NCI-H1417 (cell line): ENCODE measurements at regions not wholly inside any gene's neighbourhood (a gene's known extent, or its start where the extent isn't known, plus 50 kb on each side); places are given as distances from the start of the nearest gene placed in this dataset.
"Not testable (repeated sequence)": the region's sequence is repeated elsewhere in the genome, so short reads cannot be mapped to it uniquely, and the experiment has no call there.

ENCODE experiments used
- DNase-seq, 3 experiments: peaks; one replicate each; lab custom pipeline; 2025; lab: John Stamatoyannopoulos, UW

DNA sequence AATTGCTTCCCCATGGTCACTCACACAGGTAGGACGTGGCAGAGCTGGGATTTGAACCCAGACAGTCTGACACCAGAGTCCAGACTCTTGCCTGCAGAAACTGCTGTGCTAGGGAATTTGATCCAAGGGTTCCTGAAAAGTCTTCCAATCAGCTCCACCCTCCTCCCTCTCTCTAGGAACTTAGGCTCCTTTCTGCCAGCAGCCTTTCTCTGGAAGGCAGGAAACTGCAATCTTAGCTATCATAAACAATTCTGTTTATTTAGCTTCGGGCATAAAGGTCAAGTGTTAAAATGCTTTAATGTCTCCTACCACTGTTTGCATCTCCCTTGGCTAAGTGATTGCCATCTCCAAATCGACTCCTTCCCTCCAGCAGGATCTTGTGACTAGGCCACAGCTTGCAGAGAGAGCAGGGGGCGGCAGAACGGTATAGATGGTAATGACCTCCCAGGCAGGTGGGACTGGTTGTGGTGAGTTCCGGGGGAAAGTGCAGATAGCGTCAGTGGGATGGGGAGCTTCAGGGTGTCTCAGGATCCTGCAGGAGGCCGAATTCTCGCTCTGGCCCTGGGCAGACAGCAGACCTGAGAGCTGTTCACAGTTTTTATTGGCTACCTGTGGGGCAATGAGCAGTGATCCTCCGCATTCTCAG is 882.4 kb upstream of the EEF2KMT start:
- DNase-seq, result peak in 1 of 3 experiments; percentile 15

DNA sequence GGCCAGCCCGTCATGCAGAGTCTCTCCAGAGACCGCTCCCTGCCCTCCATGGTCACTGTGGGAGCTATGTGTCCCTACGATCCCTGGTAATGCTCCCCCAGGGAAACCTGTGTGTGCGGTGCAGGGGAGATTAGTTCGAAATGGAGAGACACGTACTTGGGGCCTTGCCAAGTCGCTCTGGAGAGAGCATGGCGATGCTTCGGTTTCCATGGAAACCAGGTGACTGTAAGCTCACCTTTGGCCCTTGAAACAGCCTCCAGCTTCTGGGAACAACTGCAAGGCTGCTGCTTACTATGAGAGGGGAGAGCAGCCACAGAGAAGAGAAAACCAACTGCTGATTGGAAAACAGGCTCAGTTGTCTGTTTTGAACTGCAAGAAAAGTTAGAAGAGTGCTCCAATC is 879.7 kb upstream of the EEF2KMT start:
- no peak for DNase-seq

GRCh38 chr16:5972747-5973146 is 875.2 kb upstream of the EEF2KMT start:
- DNase-seq, result no peak

DNA sequence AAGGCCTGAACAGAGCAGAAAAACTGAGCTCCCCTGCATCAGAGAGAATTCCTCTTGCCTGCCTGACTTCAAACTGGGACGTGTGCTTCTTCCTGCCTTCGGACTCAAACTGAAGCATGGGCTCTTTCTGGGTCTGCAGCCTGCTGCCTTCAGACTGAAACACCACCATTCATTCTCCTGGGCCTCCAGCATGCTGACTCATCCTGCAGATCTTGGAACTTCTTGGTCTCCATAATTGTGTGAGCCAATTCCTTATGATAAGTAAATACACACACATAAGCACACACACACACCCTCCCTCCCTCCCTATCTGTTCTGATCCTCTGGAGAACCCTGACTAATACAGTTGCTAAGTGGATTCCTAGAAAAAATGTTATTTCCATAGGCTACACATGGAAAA is 874.3 kb upstream of the EEF2KMT start:
- no peak for DNase-seq

- no peak for DNase-seq
These were observed 873.5 kb upstream of the EEF2KMT start for GRCh38 chr16:5971106-5971505.

DNA sequence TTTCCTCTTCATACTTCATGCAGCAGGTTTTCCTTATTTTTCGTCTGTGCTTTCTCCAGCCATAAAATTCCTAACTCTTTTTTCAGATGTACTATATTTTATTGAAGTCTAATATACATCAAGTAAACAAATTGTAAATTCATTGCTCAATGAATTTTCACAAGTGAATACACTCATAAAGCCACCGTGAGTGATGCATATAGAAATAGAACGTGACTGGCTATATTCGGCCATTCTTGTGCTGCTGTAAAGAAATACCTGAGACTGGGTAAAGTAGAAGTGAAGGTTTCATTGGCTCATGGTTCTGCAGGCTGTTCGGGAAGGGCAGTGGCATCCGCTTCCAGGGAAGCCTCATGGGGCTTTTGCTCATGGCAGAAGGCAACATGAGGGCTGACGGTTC is 868.4 kb upstream of the EEF2KMT start:
- no peak for DNase-seq

DNA sequence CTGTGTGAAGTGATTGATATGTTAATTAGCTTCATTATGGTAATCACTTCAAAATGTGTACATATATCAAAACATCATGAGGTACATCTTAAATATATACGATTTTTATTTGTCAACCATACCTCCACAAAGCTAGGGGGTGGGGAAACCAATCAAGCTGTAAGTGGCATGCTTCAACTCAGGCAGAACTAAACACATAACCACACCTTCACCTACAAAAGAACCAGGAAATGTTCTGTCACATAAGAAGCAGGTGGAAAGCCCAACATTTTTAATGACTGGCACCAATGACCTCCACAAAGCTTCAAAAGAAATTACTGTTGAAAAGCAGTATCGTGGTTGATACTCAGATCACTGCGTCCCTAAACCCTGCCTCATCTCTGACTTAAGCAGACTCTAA is 867.7 kb upstream of the EEF2KMT start:
- DNase-seq, result peak in 1 of 3 experiments; percentile 78

DNA sequence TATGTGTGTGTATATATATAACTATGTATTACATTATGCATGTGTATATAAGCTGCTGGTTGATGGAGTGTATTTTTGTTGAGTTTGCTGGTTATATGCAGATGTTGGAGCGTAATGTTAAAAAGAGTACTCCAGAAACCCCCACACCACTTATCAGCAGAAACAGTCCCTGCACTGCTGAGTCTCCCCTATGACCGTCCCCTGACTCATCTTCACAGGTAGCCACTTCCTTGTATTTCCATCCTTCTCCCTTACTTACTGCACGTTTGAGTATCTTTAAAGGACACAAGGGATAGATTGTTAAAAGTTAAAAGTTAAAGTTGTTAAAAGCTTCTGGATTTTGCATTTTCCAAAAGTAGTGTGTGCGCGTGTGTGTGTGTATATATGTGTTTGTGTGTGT is 853.9 kb upstream of the EEF2KMT start:
- no peak for DNase-seq

DNA sequence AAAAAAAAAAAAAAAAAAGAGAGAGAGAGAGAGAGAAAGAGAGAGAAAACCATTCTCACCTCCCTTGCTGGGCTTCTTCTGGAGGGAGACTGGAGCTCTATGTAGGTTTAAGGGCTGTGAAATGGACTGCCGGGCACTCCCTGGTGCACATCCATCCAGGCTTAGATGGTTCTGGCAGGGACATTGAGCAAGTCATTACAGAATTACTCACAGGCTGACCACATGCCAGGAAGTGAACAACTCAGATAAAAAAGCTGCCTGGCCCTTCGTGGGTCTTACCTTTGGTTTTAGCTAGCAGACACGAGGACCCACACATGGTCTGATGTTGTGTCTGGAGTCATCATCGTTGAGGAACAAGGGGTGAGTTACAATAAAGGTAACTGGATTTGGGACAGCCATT is 847.4 kb upstream of the EEF2KMT start:
- DNase-seq, result no peak

- no peak for DNase-seq
These were observed 841.0 kb upstream of the EEF2KMT start for GRCh38 chr16:5938607-5939006.

DNA sequence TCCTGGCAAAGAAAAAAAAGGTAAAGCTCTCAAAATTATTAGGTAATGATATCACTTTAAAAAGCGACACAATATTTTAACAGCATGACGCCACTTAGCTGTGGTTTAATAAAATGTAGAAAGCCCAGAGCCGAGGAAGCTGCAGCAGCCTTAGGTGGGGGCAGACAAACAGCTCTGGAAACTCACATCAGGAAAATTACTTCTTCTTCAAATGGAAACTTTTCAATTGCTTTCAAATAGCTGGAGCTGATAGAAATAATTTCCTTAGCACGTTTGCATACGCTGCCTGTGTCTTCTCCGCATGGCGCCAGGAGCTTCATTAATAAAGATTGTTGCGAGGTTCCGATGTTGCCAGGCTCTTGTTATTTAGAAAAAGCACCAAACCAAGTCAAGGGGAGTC is 835.3 kb upstream of the EEF2KMT start:
- DNase-seq, result peak in 1 of 3 experiments; percentile 2

- DNase-seq, result no peak
These were observed 831.0 kb upstream of the EEF2KMT start for GRCh38 chr16:5928476-5929065.

DNA sequence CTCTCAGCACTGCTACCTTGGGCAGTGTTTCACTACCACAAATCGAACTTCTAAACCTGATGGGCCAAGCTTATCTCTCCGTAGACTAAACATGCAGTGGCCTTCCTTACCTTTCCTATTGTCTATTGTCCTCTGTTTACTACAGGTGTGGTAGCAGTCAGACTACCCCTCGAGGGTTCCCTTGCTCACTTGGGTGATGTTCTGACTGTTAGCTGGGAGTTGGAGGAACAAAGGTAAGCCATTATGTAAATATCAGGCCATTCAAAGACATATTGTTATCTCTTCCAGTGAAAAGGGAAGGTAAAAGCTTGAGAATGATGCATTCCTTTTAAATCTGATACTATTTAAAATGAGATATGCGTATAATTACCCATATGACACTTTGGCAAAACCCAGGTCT is 828.3 kb upstream of the EEF2KMT start:
- DNase-seq, result no peak

- peak in 1 of 3 experiments; percentile 13 for DNase-seq
These were observed 825.1 kb upstream of the EEF2KMT start for GRCh38 chr16:5922686-5923085.

DNA sequence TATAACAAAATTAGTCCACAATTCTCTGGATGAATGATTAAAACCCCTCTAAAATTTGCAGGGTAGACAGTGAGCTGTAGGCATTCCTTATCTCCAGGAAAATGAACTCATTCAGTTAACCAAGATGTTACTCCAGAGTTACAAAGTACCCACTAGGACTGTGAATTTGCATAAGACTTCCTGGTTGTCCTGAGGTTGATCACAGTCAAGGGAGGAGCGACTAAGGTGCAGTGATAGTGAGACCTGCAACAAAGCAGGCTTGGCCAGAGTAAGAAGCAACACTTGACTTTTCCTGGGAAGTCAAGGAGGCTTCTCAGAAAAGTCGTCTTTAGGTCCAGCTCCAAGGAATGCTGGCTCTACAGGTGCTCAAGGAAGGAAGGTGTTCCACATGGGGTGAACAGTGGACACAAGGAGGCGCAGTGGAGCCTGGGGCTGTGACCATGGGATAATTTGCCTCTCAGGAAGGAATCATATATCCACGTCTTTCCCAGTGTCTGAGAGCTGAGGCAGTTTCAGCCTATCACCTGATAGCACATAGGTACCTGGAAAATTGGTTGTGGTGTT is 821.1 kb upstream of the EEF2KMT start:
- peak in 1 of 3 experiments; percentile 5 for DNase-seq

- no peak for DNase-seq
These were observed 820.0 kb upstream of the EEF2KMT start for GRCh38 chr16:5917436-5918195.

- peak in 1 of 3 experiments; percentile 16 for DNase-seq
These were observed 819.2 kb upstream of the EEF2KMT start for GRCh38 chr16:5916711-5917191.

DNA sequence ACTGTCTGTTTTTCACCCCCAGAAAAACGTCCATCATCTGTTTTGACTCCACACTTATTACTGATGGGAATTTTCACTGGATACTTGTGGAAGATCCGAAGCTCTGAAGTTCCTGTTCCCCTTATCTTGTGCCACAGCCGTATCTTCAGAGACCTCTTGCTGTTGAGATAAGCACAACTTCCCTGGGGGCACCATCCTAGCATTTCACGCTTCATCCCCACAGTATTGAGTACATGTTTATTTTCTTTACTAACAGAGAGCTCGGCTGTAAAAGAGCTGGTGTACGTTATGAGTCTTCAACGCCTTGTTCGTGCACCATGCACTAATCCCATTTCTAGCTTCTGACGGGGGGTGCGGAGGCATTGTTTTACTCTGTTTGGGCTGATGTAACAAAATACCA is 813.6 kb upstream of the EEF2KMT start:
- no peak for DNase-seq

- DNase-seq, result not testable (repeated sequence)
These were observed 812.0 kb upstream of the EEF2KMT start for GRCh38 chr16:5909556-5909955.

GRCh38 chr16:5907544-5907943 is 809.9 kb upstream of the EEF2KMT start:
- DNase-seq, result no peak

- DNase-seq, result no peak
These were observed 808.8 kb upstream of the EEF2KMT start for GRCh38 chr16:5906351-5906750.

- no peak for DNase-seq
These were observed 808.3 kb upstream of the EEF2KMT start for GRCh38 chr16:5905935-5906334.

DNA sequence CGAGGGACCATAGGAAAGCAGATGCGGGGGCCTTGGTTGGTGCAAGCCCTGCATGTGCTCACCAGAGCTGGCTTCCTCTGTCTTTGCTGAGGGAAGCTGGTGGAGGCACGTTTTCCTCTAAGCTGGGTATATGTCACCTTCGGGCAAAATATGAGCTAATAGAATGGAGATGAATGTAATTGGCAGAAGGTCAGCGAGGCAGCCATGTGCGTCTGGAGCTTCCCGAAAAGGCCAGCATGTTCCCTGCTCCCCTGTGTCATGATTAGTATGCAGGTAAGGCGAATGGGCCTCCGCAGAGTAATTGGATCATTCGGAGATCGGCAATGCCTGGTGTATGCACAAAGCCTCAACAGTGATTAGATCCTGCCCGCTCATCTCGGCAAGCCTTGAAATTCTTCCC is 806.2 kb upstream of the EEF2KMT start:
- no peak for DNase-seq
